C4-2B (cell line): ENCODE measurements at regions not wholly inside any gene's neighbourhood (a gene's known extent, or its start where the extent isn't known, plus 50 kb on each side); places are given as distances from the start of the nearest gene placed in this dataset.

Experiments used
- CTCF ChIP-seq: fragments of 450-650 bp; conservative IDR thresholded peaks from 2 replicates; pipeline ENCODE4 v1.5.1; 2017; ENCODE audit warnings: mild to moderate bottlenecking
- ZFX ChIP-seq: fragments of 450-650 bp; IDR thresholded peaks from 2 replicates; pipeline ENCODE4 v1.6.1; 2017

- no peak for TF ChIP-seq CTCF
- no peak for TF ChIP-seq ZFX
Measured at GRCh38 chr11:42727879-42728278, 583.9 kb upstream of the API5 start.
